ENCODE measurements at regions not wholly inside any gene's neighbourhood (a gene's known extent, or its start where the extent isn't known, plus 50 kb on each side); places are given as distances from the start of the nearest gene placed in this dataset.

DNA sequence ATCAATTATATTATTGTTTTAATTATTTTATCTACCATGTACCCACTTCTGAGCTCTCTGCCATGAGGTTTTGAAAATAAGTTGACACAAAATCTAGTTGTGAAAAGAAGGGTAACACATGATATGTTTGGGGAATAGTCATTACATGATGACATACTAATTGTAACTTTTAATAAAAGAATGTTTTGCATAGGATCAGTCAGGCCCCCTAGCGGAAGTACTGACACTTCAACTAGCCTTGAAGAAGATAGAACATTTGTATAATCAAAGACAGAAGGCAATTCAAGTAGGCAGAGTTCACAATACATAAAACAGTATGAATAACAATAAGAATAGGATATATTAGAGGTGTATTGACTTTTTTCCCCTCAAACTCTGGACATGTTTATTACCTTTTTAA is 1191.0 kb upstream of the AGA start:
- DNase-seq = no peak

DNA sequence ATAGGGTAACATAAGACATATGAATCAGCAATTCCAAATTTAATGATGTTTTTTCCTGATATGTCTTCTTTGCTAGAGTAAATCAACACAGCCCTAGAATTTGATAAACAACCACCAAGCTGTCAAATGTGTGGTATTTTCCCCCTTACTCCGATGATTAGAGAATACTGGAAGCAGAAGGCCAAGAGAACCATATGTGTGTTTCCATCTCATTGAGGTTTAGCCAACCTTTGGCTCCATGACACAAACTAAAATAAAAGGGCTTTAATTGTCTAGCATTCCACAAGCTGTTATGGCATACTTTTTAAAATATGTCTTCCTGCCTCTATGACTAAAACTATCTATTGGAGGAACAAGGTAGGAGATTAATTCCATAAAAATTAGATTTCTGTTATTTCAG is 1222.4 kb upstream of the AGA start:
- DNase-seq = no peak

DNA sequence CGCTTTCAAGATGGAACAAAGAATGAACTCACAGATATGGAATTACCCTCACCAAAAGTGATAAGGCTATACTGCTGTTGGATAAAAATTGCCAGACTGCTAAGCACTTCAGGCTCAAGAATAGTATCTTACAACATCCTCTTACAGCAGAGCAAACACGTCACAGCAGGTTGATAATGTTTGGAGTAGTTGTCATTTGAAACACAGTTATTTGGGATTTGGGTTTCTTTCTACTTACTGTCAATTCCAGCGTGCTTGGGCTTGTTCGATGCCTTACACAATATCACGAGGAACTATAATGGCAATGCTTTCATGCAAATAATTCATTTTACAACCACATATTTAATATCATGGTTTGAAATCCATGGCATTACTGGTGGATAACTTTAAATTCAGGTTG is 1223.7 kb upstream of the AGA start:
- DNase-seq = no peak

DNA sequence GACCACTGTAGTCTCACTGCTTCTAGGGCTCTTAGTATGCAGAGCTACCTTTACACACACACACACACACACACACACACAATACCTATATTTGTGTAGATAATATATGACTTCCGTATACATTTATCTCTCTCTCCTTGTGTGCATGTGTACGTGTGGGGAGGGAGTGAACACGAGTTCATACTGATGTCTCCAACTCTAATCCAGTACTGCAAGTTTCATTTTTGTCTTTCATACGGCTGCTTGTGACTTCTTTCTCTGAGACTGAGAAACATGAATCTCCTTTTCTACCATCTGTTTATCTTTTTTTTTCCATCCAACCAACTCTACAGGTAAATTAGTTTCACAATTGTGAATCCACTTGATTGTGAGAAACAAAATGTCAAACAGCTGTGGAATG is 1229.5 kb upstream of the AGA start:
- no peak for DNase-seq

DNA sequence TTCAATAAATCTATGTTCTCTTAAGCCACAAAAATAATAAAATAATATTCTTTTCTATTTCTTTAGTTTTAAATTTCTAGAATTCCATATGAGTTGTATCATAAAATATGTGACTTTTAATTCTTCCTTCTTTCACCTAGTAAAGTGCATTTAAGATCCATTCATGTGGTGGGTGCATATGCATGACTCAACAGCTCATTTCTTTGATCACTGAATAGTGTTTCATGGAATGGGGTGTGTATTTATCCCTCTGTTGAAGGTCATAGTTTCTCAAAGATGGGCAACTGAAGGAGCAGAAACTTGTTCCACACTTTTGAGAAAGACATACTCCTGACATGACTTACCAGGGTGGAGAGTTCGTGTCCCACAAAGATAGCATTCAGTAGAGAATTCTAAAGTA is 1230.3 kb upstream of the AGA start:
- no peak for DNase-seq

DNA sequence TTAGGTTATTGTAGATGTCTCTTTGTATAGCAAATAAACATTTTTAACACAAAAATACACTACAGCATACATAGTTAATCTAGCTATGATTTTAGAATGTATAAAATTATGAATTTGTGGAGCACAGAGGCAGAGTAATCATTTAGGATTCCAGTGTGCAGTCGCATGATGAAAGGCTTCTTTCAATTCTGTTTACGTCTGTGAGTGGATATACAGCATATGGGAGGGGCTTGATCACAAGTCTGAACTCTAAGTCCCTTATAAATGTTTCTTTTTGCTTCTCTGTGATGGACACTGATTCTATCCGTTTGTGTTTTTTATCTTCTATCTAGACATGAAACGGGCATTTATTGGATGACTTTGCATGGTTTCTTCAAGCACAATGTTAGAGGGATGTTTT is 1239.6 kb upstream of the AGA start:
- no peak for DNase-seq

DNA sequence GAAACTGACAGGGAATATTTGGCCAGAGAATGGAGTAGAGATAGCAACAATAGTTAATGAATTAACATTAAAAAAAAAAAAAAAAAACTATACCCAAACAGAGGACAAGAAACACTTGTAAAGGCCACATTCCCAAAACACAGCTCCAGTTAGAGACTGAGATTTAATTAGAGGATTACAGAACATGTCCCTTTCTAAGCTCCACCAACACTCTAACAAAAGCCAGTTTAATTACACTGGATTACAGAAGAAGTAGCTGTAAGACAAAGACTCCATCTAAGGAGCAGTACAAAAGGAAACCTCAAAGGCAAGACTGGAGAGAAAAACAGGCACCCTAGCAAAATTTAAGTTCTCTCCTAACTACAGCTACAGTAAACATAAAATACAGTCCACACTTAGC is 1247.7 kb upstream of the AGA start:
- no peak for DNase-seq

DNA sequence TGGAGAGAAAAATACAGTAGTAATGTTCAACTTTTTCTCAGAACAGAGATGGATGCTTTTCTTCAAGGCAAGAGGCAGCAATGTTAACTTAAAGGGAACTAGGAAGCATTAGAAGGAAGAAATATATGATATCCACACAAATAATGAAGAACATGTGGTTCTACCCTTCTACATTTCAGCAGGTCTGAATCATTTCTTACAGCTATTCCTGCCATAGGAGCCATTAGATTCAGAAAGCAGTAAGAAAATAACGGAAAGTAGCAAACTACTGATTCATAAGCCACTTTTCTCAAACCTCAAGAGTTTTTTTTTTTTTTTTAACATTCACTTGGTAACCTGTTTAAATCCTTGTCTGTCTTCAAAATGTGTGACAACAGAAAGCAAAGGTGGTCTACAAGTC is 1251.6 kb upstream of the AGA start:
- no peak for DNase-seq

DNA sequence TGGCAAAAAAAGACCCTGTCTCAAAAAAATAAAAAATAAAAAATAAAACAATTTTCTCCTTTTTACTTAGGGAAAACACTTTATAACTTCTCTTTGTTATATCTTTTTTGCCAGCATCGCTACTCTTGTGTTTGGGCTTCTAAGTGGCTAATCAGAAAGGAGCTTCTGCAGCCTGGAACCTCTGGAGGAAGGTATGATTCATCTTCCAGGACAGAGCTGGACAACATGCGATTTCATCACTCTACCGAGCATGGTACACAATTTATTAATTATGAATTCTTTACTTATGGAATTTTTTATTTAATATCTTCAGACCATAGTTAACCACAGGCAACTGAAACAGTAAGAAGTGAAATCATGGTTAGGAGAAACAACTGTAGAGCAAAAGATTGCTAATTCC is 1254.3 kb upstream of the AGA start:
- no peak for DNase-seq

DNA sequence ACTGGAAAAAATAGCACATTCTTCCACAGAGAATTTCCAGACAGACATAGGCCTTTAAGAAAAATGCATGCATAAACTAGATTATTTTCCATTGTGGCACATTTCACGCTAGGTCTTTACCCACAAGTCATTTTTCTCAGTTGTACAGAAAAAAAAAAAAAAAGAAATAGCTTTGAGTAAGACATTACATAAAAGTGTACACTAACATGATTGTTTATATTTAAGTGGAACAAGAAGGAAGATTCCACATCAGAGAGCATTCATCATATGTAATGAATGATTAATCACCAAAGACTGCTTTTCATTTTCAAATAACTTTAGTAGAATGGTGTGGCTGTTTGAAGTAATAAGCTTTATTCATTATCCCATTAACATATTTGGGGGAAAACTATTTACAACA is 1270.2 kb upstream of the AGA start:
- no peak for DNase-seq

DNA sequence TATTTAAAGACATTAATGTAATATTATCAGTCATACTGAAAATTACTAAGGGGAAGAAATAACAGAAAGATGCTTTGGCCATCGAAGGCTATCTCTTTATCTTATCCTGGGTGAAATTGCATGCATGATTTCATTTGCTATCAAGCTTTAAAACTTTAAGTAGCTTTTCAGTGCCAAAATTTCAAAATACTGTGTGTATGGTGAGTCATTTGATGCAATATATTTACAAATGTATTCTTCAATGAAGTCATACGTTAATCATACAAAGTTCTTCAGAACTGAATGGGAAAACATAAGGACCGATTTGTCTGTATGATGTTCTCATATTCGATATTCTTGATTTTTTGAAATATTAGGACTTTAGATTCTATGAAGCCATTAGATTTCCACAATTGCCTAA is 1295.8 kb upstream of the AGA start:
- no peak for DNase-seq

DNA sequence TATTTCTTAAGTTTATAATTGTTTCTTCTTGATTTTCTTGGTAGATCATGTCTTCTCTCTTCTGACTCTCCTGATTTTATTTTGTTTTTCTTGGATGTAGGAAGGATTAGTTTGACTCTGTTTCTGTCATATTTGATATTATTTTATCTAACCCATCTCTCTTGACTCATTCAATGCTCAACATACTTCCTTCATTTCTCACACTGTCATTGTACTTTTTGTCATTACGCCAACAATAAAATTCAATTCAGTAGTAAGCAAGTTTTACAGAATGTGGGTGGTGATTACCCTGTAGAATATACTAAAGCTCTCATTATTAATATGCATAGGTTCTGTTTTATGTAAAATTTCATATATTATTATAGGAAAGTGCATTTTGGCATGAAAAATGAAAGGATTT is 1303.0 kb upstream of the AGA start:
- DNase-seq = no peak

DNA sequence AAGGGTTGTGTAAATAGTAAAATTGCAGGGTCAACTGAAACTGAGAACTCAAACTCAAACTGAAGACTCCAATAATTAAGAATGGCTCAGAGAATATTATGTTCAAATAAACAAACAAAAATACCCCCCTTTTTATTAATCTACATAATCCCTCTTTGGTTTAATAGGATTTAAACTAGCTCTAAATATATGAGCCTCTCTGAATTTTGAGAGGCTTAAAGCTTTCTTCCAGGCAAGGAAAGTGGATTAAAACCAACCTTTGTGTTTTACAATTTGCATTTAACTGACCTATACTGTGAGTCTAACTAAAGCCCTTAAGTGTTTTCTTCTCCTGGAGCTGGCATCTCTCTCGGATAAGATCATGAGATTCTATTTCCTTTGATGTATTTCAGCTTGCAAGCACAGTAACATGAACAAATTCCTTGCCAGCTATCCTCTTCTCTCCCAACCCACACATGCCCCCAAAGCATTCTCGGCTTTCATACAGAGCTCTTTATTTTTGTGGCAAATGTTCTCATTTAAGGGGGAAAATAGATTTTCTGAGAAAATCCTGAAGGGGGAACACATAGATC is 1310.8 kb upstream of the AGA start:
- no peak for DNase-seq

DNA sequence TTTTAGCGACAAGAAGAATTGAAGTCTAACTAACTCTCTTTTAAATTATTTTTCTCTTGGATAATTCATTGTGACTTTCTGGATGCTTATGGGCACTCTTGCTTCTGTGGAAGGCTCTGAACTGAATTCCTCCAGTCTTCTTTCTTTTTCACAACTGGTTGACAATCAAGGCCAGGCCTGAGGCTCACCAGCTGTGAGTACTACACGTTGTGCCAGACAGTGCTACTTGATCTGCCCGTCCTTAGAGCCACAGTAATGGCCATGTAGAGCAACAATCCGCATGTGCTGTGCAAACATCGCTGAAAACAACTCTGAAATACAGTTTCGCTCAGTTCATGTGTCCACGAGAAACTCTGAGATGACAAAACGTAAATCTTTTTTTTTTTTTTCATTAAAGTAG is 1336.3 kb upstream of the AGA start:
- DNase-seq = no peak

DNA sequence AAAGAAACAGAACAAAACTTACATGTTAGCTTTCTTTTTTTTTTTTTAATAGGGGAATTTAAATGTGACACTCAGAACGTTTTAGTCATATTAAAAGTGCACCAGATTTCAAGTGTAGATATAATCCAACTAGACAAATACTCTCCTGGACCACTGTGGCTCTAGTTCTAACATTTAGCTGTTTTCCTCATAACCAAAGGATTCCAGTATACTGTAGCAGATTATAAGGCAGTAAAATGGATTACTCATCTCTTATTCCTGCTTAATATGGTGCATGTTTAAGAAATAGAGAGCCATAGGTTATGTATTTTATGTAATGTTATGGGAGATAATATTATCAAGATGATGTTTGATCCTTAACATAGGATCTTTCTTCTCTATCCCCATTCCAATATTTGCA is 1339.5 kb upstream of the AGA start:
- no peak for DNase-seq

DNA sequence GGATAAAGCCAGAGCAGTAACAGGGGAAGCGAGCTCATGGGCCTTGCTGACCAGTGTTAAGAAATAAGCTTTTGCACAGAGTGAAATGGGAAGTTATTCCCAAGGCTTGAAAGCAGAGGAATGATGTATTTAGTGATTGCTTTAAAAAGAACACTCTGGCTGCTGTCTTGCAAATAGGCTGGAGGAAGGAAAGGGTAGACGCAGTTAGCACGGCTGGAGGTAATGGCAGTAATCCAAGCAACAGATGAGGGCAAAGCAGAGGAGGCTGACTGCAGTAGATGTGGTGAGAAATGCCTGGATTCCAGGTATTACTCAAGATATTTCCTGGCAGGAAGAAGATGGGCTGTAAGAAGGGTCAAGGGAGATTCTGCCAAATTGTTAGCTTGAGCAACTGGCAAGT is 1342.3 kb upstream of the AGA start:
- DNase-seq = no peak

DNA sequence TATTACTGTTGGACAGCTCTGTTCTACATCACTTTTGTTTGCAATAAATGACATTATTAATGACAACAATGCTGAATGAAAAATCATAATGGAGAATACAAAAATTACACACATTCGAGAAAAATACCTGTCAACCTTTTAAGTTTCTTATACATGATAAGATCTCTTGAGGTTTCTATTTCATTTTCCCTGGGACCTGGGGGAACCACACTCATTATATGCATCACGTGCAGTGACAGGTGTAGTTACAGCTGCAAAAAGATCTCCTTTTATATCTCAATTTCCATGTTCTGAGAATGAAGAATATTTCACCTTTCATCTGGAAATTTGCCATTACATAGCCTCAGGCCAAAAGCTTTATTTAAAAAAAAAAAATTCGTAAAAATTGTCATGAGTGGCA is 1347.0 kb upstream of the AGA start:
- DNase-seq = no peak

DNA sequence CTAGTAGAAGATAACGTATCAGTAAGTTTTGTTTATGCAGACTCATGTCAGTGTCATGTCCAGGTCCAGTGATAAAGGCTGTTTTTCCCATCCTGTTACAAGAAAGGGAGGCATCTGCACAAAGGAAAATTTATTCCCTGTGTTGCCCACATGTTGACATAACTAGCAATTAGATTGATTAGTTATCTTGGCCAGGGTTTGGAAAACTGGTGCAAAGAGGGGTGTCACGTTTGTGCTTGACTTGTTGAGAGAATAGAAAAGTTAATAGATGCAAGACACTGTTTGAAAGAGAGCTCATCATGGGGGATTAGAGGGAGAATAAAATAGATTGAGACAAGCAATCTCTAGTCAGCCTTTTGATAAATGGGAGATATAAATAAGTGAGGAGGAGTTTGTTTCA is 1357.0 kb upstream of the AGA start:
- DNase-seq = no peak

DNA sequence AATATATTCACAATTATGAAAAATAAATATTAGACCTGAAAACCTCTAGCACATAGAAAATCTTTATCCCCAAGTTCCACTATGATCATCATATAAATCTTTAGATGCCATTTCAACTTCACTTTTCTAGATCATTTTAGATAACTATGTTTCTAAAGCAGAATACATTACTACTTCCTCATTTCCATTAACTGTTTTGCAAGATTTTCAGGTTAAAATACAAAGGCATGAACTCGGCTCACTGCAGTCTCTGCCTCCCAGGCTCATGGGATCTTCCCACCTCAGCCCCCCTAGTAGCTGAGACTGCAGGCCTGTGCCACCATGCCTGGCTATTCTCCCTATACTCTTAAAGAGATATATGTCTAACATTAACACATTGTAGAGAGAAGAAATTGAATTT is 1365.9 kb upstream of the AGA start:
- no peak for DNase-seq

DNA sequence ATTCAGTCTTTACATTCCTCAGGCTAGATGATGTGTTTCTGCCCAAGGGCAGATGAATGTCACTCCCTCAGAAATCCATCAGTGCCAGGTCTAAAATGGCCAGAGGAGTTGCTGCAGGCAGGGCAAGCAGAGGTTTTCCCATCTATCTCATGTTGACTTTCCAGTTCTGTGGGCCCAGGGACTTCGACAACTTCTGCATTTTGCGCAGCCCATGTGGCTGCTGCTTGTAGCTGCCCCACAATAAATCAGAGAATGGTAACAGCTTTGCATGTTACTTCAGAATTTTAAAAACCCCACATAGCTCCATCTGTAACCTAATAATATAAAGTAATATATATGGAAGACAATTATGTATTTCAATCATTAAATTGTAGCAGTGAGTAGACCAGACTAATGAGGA is 1367.7 kb upstream of the AGA start:
- DNase-seq = no peak

DNA sequence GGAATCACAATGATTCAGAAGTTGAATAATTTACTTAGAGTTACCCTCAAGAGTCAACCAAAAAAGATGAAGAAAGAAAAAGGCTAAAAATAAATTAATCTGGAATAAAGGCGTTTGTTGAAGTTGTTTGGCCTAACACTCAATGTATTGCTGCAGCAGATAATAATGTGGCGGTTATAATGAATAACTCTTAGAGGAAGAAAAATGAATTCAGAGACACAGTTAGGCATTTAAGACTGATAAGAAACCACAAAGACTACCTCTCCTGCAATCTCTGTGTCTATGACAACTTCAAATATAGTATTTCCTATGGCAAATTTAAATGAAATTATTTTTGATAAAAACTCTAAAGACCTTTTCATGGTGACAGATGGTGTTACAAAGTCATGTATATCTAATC is 1369.1 kb upstream of the AGA start:
- DNase-seq = no peak

DNA sequence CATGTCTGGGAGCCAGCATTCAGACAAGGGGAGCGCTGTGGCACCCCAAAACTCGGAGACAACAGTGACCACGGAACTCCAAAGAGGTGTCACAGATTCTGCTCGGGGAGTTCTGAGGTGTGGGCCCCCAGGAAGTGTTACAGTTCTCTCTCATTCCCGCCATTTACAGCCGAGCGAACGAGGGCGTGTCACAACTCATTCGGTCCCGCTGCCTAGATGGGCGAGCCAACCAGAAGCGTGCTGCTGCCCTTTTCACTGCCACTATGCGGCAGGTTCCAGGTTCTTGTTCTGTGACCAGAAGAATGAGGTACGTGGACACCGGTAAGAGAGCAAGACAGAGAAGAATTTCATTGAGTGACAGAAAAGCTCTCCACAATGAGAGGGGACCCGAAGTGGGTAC is 1370.6 kb upstream of the AGA start:
- DNase-seq = no peak

DNA sequence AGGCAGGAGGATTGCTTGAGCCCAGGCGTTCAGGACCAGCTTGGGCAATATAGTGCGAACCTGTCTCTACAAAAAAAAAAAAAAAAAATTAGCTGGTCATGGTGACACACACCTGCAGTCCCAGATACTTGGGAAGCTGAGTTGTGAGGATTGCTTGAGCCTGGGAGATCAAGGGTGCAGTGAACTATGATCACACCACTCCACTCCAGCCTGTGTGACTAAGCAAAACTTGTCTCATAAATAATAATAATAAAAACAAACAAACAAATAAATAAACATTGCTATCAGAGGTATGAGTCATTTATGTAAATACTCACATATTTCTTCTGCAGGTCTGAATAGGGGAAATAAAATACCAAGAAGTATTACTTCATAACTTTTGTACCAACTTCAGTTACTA is 1372.7 kb upstream of the AGA start:
- no peak for DNase-seq

DNA sequence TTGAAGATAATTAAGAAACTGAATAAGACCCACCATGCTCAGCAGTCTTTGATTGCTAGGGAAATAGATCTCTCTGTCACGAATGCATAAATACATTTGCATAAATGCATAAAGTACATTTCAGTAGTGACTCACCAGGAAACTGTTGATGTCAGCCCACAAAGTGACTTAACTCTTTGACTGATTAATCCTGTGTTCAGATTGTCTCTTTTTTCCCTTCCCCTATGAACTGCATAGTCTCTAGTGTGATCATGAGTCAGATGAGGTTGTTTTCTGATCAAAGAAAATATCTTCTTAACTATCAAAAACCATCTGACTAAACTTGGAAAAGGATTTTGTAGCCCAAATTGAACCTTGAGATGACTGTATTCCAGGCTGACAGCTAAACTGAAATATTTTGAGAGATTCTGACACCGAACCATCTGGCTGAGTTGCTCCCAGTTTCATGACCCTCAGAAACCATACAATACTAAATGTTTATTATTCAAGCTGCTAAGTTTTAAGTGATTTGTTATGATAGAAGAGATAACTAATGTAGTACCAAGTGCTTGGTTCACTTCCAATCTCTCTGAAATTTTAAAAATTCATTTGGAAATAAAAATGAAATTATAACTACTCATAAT is 1381.5 kb upstream of the AGA start:
- DNase-seq = no peak

DNA sequence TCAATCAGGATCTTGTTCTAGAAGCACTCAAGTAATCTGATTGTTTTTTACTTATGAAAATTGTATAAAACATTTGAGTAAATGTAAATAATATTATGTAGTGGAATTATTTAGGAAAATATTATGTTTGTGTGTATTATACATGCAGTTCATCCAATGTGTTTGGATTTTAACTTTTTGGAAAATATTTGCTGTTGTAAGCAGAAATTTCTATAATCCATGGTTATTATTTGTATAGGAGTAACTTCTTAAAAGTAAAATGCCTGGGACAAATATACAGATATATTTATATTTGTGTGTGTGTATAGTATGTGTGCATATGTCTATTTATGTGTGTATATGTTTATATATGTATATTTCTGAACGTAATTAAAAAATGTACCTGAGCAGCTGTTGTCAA is 1394.6 kb upstream of the AGA start:
- DNase-seq = no peak

DNA sequence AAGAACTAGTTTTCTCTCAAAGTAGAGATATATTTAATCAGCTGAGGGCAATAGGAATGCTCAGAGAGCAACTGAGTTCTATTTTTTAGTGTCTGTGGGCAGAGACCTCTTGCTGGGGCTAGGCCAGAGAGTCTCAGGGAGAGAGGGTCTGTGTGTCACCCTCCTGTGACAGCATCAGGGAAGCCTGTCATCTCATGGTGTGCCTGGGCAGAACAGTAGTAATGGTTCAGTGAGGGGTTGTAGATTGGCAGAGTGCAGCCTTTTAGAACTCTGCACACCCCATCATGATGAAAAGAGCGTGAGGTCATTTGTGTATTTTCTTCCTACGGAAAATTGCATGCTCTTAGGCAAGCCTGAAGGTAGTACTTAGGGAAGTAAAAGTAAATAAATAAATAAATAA is 1396.5 kb upstream of the AGA start:
- DNase-seq = no peak

Measured in activated CD8-positive, alpha-beta memory T cell treated with anti-CD3 and anti-CD28 coated beads, Interleukin-2, amount 50 U/mL, for 48 hours (primary cell).